ENCODE measurements at regions not wholly inside any gene's neighbourhood (a gene's known extent, or its start where the extent isn't known, plus 50 kb on each side); places are given as distances from the start of the nearest gene placed in this dataset.

- TF ChIP-seq, protein P1, sequence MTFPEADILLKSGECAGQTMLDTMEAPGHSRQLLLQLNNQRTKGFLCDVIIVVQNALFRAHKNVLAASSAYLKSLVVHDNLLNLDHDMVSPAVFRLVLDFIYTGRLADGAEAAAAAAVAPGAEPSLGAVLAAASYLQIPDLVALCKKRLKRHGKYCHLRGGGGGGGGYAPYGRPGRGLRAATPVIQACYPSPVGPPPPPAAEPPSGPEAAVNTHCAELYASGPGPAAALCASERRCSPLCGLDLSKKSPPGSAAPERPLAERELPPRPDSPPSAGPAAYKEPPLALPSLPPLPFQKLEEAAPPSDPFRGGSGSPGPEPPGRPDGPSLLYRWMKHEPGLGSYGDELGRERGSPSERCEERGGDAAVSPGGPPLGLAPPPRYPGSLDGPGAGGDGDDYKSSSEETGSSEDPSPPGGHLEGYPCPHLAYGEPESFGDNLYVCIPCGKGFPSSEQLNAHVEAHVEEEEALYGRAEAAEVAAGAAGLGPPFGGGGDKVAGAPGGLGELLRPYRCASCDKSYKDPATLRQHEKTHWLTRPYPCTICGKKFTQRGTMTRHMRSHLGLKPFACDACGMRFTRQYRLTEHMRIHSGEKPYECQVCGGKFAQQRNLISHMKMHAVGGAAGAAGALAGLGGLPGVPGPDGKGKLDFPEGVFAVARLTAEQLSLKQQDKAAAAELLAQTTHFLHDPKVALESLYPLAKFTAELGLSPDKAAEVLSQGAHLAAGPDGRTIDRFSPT (tag by site-specific recombination; IDR thresholded peaks at IDR 0.05): no peak
- TF ChIP-seq EGR2 (tag by site-specific recombination; IDR thresholded peaks at IDR 0.05; ENCODE audit: low read depth): no peak
- no peak for TF ChIP-seq ZNF394 (tag by site-specific recombination; IDR thresholded peaks at IDR 0.05; ENCODE audit: borderline replicate concordance)
- no peak for TF ChIP-seq ZNF223 (tag by site-specific recombination; IDR thresholded peaks at IDR 0.05)
- no peak for TF ChIP-seq REPIN1 (tag by site-specific recombination; IDR thresholded peaks at IDR 0.05; ENCODE audit: low read depth)
- TF ChIP-seq ZNF629 (tag by site-specific recombination; IDR thresholded peaks at IDR 0.05): no peak
- TF ChIP-seq HOXA7 (CRISPR knock-in tag; IDR thresholded peaks at IDR 0.05; ENCODE audit: borderline replicate concordance): no peak
Observed at GRCh38 chr13:103276775-103277498, 210.7 kb upstream of the SLC10A2 start (continued).

DNA sequence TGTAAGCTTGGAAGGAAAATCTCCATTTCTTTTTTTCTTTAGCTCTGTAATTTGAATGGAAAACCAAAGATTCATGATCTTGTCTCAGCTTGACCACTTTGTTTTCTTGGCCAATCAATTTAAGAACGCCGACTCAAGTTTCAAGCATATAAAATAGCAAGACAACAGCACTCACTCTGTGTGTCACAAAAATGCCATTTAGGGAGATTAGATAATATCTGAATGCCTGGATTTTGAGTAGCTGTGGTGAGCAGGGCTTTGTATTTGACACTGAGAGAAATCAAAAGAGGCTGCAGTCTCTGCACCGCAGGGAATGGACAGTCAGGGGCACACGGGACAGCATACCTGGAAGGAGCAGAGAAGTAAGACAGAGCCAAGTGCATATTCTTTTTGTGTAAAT is 209.5 kb upstream of the SLC10A2 start:
- TF ChIP-seq, protein P2, sequence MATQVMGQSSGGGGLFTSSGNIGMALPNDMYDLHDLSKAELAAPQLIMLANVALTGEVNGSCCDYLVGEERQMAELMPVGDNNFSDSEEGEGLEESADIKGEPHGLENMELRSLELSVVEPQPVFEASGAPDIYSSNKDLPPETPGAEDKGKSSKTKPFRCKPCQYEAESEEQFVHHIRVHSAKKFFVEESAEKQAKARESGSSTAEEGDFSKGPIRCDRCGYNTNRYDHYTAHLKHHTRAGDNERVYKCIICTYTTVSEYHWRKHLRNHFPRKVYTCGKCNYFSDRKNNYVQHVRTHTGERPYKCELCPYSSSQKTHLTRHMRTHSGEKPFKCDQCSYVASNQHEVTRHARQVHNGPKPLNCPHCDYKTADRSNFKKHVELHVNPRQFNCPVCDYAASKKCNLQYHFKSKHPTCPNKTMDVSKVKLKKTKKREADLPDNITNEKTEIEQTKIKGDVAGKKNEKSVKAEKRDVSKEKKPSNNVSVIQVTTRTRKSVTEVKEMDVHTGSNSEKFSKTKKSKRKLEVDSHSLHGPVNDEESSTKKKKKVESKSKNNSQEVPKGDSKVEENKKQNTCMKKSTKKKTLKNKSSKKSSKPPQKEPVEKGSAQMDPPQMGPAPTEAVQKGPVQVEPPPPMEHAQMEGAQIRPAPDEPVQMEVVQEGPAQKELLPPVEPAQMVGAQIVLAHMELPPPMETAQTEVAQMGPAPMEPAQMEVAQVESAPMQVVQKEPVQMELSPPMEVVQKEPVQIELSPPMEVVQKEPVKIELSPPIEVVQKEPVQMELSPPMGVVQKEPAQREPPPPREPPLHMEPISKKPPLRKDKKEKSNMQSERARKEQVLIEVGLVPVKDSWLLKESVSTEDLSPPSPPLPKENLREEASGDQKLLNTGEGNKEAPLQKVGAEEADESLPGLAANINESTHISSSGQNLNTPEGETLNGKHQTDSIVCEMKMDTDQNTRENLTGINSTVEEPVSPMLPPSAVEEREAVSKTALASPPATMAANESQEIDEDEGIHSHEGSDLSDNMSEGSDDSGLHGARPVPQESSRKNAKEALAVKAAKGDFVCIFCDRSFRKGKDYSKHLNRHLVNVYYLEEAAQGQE (tag by site-specific recombination; IDR thresholded peaks at IDR 0.05): no peak
- TF ChIP-seq HOXD13 (CRISPR knock-in tag; IDR thresholded peaks at IDR 0.05; ENCODE audit: borderline replicate concordance) (no peak), ZNF501 (tag by site-specific recombination; IDR thresholded peaks at IDR 0.05) (no peak), ZNF10 (tag by site-specific recombination; IDR thresholded peaks at IDR 0.05) (no peak), ZNF2 (tag by site-specific recombination; IDR thresholded peaks at IDR 0.05) (no peak), ZNF561 (tag by site-specific recombination; IDR thresholded peaks at IDR 0.05; ENCODE audit: borderline replicate concordance) (no peak), ZNF48 (tag by site-specific recombination; IDR thresholded peaks at IDR 0.05) (no peak), ZFP37 (tag by site-specific recombination; IDR thresholded peaks at IDR 0.05) (no peak), KLF17 (tag by site-specific recombination; IDR thresholded peaks at IDR 0.05) (no peak)
- TF ChIP-seq, protein P3, sequence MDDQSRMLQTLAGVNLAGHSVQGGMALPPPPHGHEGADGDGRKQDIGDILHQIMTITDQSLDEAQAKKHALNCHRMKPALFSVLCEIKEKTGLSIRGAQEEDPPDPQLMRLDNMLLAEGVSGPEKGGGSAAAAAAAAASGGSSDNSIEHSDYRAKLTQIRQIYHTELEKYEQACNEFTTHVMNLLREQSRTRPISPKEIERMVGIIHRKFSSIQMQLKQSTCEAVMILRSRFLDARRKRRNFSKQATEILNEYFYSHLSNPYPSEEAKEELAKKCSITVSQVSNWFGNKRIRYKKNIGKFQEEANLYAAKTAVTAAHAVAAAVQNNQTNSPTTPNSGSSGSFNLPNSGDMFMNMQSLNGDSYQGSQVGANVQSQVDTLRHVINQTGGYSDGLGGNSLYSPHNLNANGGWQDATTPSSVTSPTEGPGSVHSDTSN (CRISPR knock-in tag; IDR thresholded peaks at IDR 0.05): no peak
- peaks cover 3% of the 10 kb centered on the region; the same call in 1 of the 2 replicates for H3K4me1 ChIP-seq (ENCODE audit: control insufficient read depth, insufficient read depth, low read length)
- no peaks in the 10 kb centered on the region for H3K36me3 ChIP-seq (ENCODE audit: control insufficient read depth in 2 of 2, insufficient read depth in 1 of 2, low read length in 2 of 2)
- ChIA-PET POLR2A (no interaction called here), CTCF (interaction anchor here (0.6 kb wide), 1 partner anchor 86 kb away, joined by 3 read pairs; no protein-coding TSS in a partner anchor)
- H3K27ac ChIP-seq (ENCODE audit: extremely low read depth, low read depth, low read length): no peak overlapping the region
- no peaks in the 10 kb centered on the region for H3K9me3 ChIP-seq (ENCODE audit: control insufficient read depth, insufficient read depth, low read depth, low read length)
- H3K4me3 ChIP-seq (ENCODE audit: low read depth, low read length): no peak overlapping the region
